Keratinocyte (primary cell): ENCODE measurements at regions not wholly inside any gene's neighbourhood (a gene's known extent, or its start where the extent isn't known, plus 50 kb on each side); places are given as distances from the start of the nearest gene placed in this dataset.

ENCODE experiments used
- CTCF ChIP-seq, 3 experiments: IDR thresholded peaks in 1 of 3; conservative IDR thresholded peaks in 1 of 3; optimal IDR thresholded peaks in 1 of 3; 2 replicates in 2 of 3; 3 replicates in 1 of 3; pipeline versions ENCODE3 to v1.5.1; 2011; ENCODE audit warnings: low read length in 3 of 3, mild to moderate bottlenecking in 3 of 3, moderate library complexity in 2 of 3, control low read depth in 1 of 3, inconsistent platforms in 1 of 3; ENCODE audit not compliant: insufficient read depth in 2 of 3; ENCODE audit errors: extremely low read depth in 1 of 3
- EZH2 ChIP-seq: IDR thresholded peaks from one replicate; pipeline ENCODE4 v1.6.1; 2012; ENCODE audit warnings: inconsistent platforms, mild to moderate bottlenecking, low read length, moderate library complexity

GRCh38 chr4:22299678-22300077, 216.2 kb downstream of the ADGRA3 start:
- TF ChIP-seq CTCF (optimal IDR thresholded peaks at IDR 0.05 in 1 of 3, IDR thresholded peaks at IDR 0.05 in 1 of 3, conservative IDR thresholded peaks at IDR 0.05 in 1 of 3; ENCODE audit: extremely low read depth in 1 of 3, insufficient read depth in 2 of 3, low read length in 3 of 3) = no peak
- no peak for TF ChIP-seq EZH2
